Stomach (tissue), 8 donors: ENCODE measurements at regions not wholly inside any gene's neighbourhood (a gene's known extent, or its start where the extent isn't known, plus 50 kb on each side); places are given as distances from the start of the nearest gene placed in this dataset.
"Not testable (repeated sequence)": the region's sequence is repeated elsewhere in the genome, so short reads cannot be mapped to it uniquely, and the experiment has no call there.

Experiments
- DNase-seq, 2 donors: peaks; one replicate each; pipeline versions ENCODE4 v3.0.0 to v3.0.0-alpha.2; 2013 to 2019
- H3K27ac ChIP-seq, 5 donors: fragments of 200-600 bp in 4 of 5; sonication (generic) in 4 of 5; one replicate each; pipeline ENCODE4 v1.5.1; 2013 to 2019; ENCODE audit warnings: mild to moderate bottlenecking in 1 of 5, moderate library complexity in 1 of 5
- H3K27me3 ChIP-seq, 3 donors: fragments of 200-600 bp; sonication (generic); one replicate each; pipeline ENCODE4 v1.5.1; 2017 to 2019; ENCODE audit warnings: mixed run types in 1 of 3
- H3K36me3 ChIP-seq, 4 donors: fragments of 200-600 bp; sonication (generic); 1 replicate in 3 of 4; 2 replicates in 1 of 4; pipeline ENCODE4 v1.5.1; 2016 to 2019
- H3K4me1 ChIP-seq, 4 donors: fragments of 200-600 bp; sonication (generic); one replicate each; pipeline ENCODE4 v1.5.1; 2016 to 2019
- H3K4me3 ChIP-seq, 4 donors: fragments of 200-600 bp; sonication (generic) in 3 of 4; one replicate each; pipeline ENCODE4 v1.5.1; 2016 to 2019; ENCODE audit warnings: mild to moderate bottlenecking in 1 of 4
- H3K9me3 ChIP-seq, 4 donors: fragments of 200-600 bp; sonication (generic); one replicate each; pipeline ENCODE4 v1.5.1; 2016 to 2019
- CTCF ChIP-seq, 7 experiments: fragments of 450-650 bp in 4 of 7; fragments of 200-600 bp in 3 of 7; sonication (generic) in 3 of 7; IDR thresholded peaks; one replicate each; pipeline ENCODE4 v1.5.1; 2016 to 2019; ENCODE audit warnings: antibody characterized with exemption in 7 of 7, control low read depth in 2 of 7, mild to moderate bottlenecking in 1 of 7
- EP300 ChIP-seq: sonication (generic); formaldehyde crosslinking; IDR thresholded peaks from one replicate; pipeline ENCODE4 v1.6.1; 2017; ENCODE audit warnings: antibody characterized with exemption
- POLR2A ChIP-seq, 4 donors: fragments of 450-650 bp; IDR thresholded peaks; one replicate each; pipeline ENCODE4 v1.6.1; 2016; ENCODE audit warnings: antibody characterized with exemption in 4 of 4, control low read depth in 2 of 4, mild to moderate bottlenecking in 1 of 4, moderate library complexity in 1 of 4
- POLR2AphosphoS5 ChIP-seq, 3 donors: sonication (generic); formaldehyde crosslinking; IDR thresholded peaks; one replicate each; pipeline ENCODE4 v1.6.1; 2016; ENCODE audit warnings: antibody characterized with exemption in 3 of 3
- WGBS, 5 donors: extraction: QIAGEN DNeasy Blood & Tissue Kit in 3 of 5; methylation state at CpG; one replicate each; pipeline versions ENCODE4 v1.1.5 to v1.1.7; 2013 to 2018; 5-methylcytosine and 5-hydroxymethylcytosine counted together
- intact Hi-C: fragments of 100-400 bp; cut with DNase I; formaldehyde crosslinking; loops from one replicate; pipeline ENCODE4 v1.15.1; 2023; ENCODE audit warnings: low total_unique reads
- donor health status: healthy with polysubstance abuse.
- donor health status: Bipolar disorder and iron deficiency.
- donor health status: healthy.

GRCh38 chr3:86772699-86773098 lies 218.2 kb downstream of the VGLL3 start:
- no peak for DNase-seq
- Histone ChIP-seq H3K9me3 (no peaks in the 10 kb centered on the region), H3K27me3 (no peaks in the 10 kb centered on the region), H3K4me3 (no peak overlapping the region), H3K27ac (no peak overlapping the region), H3K36me3 (no peaks in the 10 kb centered on the region), H3K4me1 (no peaks in the 10 kb centered on the region)
- 69 to 82% (median 71%) methylated on average over 5 of the region's 5 CpGs for WGBS, 5 donors
- TF ChIP-seq POLR2A (IDR thresholded peaks at IDR 0.05) (no peak), EP300 (no peak), POLR2AphosphoS5 (IDR thresholded peaks at IDR 0.05) (no peak), CTCF (IDR thresholded peaks at IDR 0.05) (no peak)
- intact Hi-C loops: loop anchor here (5.0 to 10.0 kb wide), 2 partner anchors 310 to 392 kb away; no protein-coding TSS in a partner anchor

- intact Hi-C loops: loop anchor here (5.0 to 10.0 kb wide), 2 partner anchors 310 to 393 kb away; no protein-coding TSS in a partner anchor
- no peaks in the 10 kb centered on the region for H3K9me3 ChIP-seq
- H3K36me3 ChIP-seq: no peaks in the 10 kb centered on the region
- 50 to 82% (median 78%) methylated on average over 1 to 4 of the region's 4 CpGs for WGBS, 5 donors
- no peaks in the 10 kb centered on the region for H3K27me3 ChIP-seq
- H3K27ac ChIP-seq: no peak overlapping the region
- DNase-seq: no peak
- H3K4me3 ChIP-seq: no peak overlapping the region
- no peaks in the 10 kb centered on the region for H3K4me1 ChIP-seq
- TF ChIP-seq POLR2AphosphoS5 (IDR thresholded peaks at IDR 0.05): no peak
- no peak for TF ChIP-seq POLR2A (IDR thresholded peaks at IDR 0.05)
- TF ChIP-seq CTCF (IDR thresholded peaks at IDR 0.05): no peak
- TF ChIP-seq EP300: no peak
Observed at GRCh38 chr3:86771741-86772512, 219.0 kb downstream of the VGLL3 start.

GRCh38 chr3:86766331-86766730 lies 224.6 kb downstream of the VGLL3 start:
- H3K36me3 ChIP-seq: no peaks in the 10 kb centered on the region
- intact Hi-C loops: no loop called here
- no peak overlapping the region for H3K27ac ChIP-seq
- no peaks in the 10 kb centered on the region for H3K9me3 ChIP-seq
- DNase-seq: no peak
- no peaks in the 10 kb centered on the region for H3K27me3 ChIP-seq
- no peaks in the 10 kb centered on the region for H3K4me1 ChIP-seq
- TF ChIP-seq EP300 (no peak), POLR2A (IDR thresholded peaks at IDR 0.05) (no peak), CTCF (IDR thresholded peaks at IDR 0.05) (no peak), POLR2AphosphoS5 (IDR thresholded peaks at IDR 0.05) (no peak)
- H3K4me3 ChIP-seq: no peak overlapping the region
- WGBS, 5 donors: 75 to 85% (median 81%) methylated on average over 2 of the region's 2 CpGs

- WGBS, 5 donors: 79 to 100% (median 96%) methylated on average over 3 to 44 of the region's 44 CpGs
- intact Hi-C loops, H3K4me1 ChIP-seq, H3K4me3 ChIP-seq, H3K27ac ChIP-seq, H3K9me3 ChIP-seq, H3K27me3 ChIP-seq, DNase-seq, H3K36me3 ChIP-seq: not testable (repeated sequence)
Observed at GRCh38 chr3:86757322-86758179, 233.4 kb downstream of the VGLL3 start.
